PC-9 (cell line): ENCODE measurements at regions not wholly inside any gene's neighbourhood (a gene's known extent, or its start where the extent isn't known, plus 50 kb on each side); places are given as distances from the start of the nearest gene placed in this dataset.

Source experiments
- BruUV-seq: library from RNA; stranded (reverse); fragments of 400-500 nt; replicated peaks from 2 replicates; lab custom pipeline; 2021; lab: Mats Ljungman, UMichigan
- CTCF ChIA-PET: fragments of 300-600 bp; sonication (Branson Sonifier 250); formaldehyde crosslinking; loops from one replicate; lab custom pipeline; 2022; ENCODE audit warnings: antibody characterized with exemption; lab: Charles Lee
- POLR2A ChIA-PET: fragments of 300-600 bp; sonication (Branson Sonifier 250); formaldehyde crosslinking; loops from one replicate; lab custom pipeline; 2022; ENCODE audit warnings: antibody characterized with exemption; ENCODE audit not compliant: unreplicated experiment; lab: Charles Lee
- DNase-seq, 2 experiments: peaks; one replicate each; pipeline versions ENCODE4 v3.0.0 to v3.0.0-alpha.2; 2015 to 2022; ENCODE audit warnings: mixed read lengths in 1 of 2
- H2AFZ ChIP-seq: fragments of 200-600 bp; sonication (generic); 2 replicates; pipeline ENCODE4 v1.8.1; 2017; ENCODE audit warnings: antibody characterized with exemption
- H3F3A ChIP-seq: fragments of 200-600 bp; sonication (generic); 2 replicates; pipeline ENCODE4 v1.8.1; 2017; ENCODE audit warnings: antibody characterized with exemption, mild to moderate bottlenecking, low read depth; ENCODE audit not compliant: insufficient read depth
- H3K27ac ChIP-seq: fragments of 200-600 bp; sonication (generic); 2 replicates; pipeline ENCODE4 v1.6.1; 2016; ENCODE audit warnings: mixed run types
- H3K27me3 ChIP-seq: fragments of 200-600 bp; sonication (generic); 2 replicates; pipeline ENCODE4 v1.6.1; 2016; ENCODE audit warnings: low read depth, mixed run types; ENCODE audit not compliant: insufficient read depth
- H3K36me3 ChIP-seq: fragments of 200-600 bp; sonication (generic); 2 replicates; pipeline ENCODE4 v1.6.1; 2016; ENCODE audit warnings: low read depth, mixed run types
- H3K4me1 ChIP-seq: fragments of 200-600 bp; sonication (generic); replicated peaks from 2 replicates; pipeline ENCODE4 v1.6.1; 2016; ENCODE audit warnings: mixed run types; ENCODE audit not compliant: insufficient read depth
- H3K4me2 ChIP-seq: fragments of 200-600 bp; sonication (generic); 2 replicates; pipeline ENCODE4 v1.6.1; 2017; ENCODE audit warnings: mixed run types
- H3K4me3 ChIP-seq: fragments of 200-600 bp; sonication (generic); 2 replicates; pipeline ENCODE4 v1.6.1; 2016; ENCODE audit warnings: mixed run types
- H3K79me2 ChIP-seq: fragments of 200-600 bp; sonication (generic); 2 replicates; pipeline ENCODE4 v1.6.1; 2017; ENCODE audit warnings: low read depth, mixed run types
- H3K9me2 ChIP-seq: fragments of 200-600 bp; sonication (generic); 2 replicates; pipeline ENCODE4 v1.8.1; 2017; ENCODE audit warnings: mild to moderate bottlenecking; ENCODE audit not compliant: insufficient read depth
- H3K9me3 ChIP-seq: fragments of 200-600 bp; sonication (generic); 2 replicates; pipeline ENCODE4 v1.8.1; 2016; ENCODE audit warnings: low read depth; ENCODE audit not compliant: insufficient read depth
- H4K20me1 ChIP-seq: fragments of 200-600 bp; sonication (generic); 2 replicates; pipeline ENCODE4 v1.8.1; 2017; ENCODE audit not compliant: insufficient read depth
- CTCF ChIP-seq: fragments of 200-600 bp; sonication (generic); conservative IDR thresholded peaks from 2 replicates; pipeline ENCODE4 v1.6.1; 2017; ENCODE audit warnings: mixed run types, antibody characterized with exemption, mild to moderate bottlenecking, moderate library complexity
- EZH2 ChIP-seq: fragments of 200-600 bp; sonication (generic); IDR thresholded peaks from 2 replicates; pipeline ENCODE4 v1.8.0; 2017; ENCODE audit warnings: antibody characterized with exemption, low read depth
- intact Hi-C: fragments of 100-400 bp; cut with micrococcal nuclease; formaldehyde crosslinking; loops from one replicate; pipeline ENCODE4 v1.10.0; 2022; ENCODE audit not compliant: unreplicated experiment

- no peak overlapping the region for H2AFZ ChIP-seq
- H3F3A ChIP-seq, result no peaks in the 10 kb centered on the region
- no peaks in the 10 kb centered on the region for H3K9me3 ChIP-seq
- TF ChIP-seq EZH2 (no peak), CTCF (no peak)
- no TSS peak for BruUV-seq
- H3K4me2 ChIP-seq, result no peak overlapping the region
- ChIA-PET CTCF (no interaction called here), POLR2A (no interaction called here)
- no peaks in the 10 kb centered on the region for H3K4me1 ChIP-seq
- H3K4me3 ChIP-seq, result no peak overlapping the region
- no peaks in the 10 kb centered on the region for H3K9me2 ChIP-seq
- H3K36me3 ChIP-seq, result no peaks in the 10 kb centered on the region
- H3K79me2 ChIP-seq, result no peaks in the 10 kb centered on the region
- no peaks in the 10 kb centered on the region for H4K20me1 ChIP-seq
- H3K27me3 ChIP-seq, result peaks cover 48% of the 10 kb centered on the region
- H3K27ac ChIP-seq, result no peak overlapping the region
- intact Hi-C loops, result no loop called here
- DNase-seq, result no peak
Observed at GRCh38 chr11:133723056-133723455, 122.3 kb downstream of the SPATA19 start.

GRCh38 chr11:133720951-133721350 is 124.4 kb downstream of the SPATA19 start:
- Histone ChIP-seq H3K9me2 (no peaks in the 10 kb centered on the region), H3K27me3 (peaks cover 69% of the 10 kb centered on the region), H3K9me3 (no peaks in the 10 kb centered on the region), H3K27ac (no peak overlapping the region), H3K4me1 (no peaks in the 10 kb centered on the region), H3K4me3 (no peak overlapping the region), H4K20me1 (no peaks in the 10 kb centered on the region), H3K4me2 (no peak overlapping the region), H2AFZ (no peak overlapping the region), H3K36me3 (no peaks in the 10 kb centered on the region), H3F3A (no peaks in the 10 kb centered on the region), H3K79me2 (no peaks in the 10 kb centered on the region)
- no TSS peak for BruUV-seq
- no peak for DNase-seq
- CTCF ChIA-PET, result no interaction called here
- POLR2A ChIA-PET, result interaction anchor here (0.6 kb wide), 1 partner anchor 44 kb away, joined by 3 read pairs; no protein-coding TSS in a partner anchor
- TF ChIP-seq CTCF (no peak), EZH2 (no peak)
- intact Hi-C loops, result no loop called here

- no peaks in the 10 kb centered on the region for H3K9me2 ChIP-seq
- no peak for TF ChIP-seq EZH2
- TF ChIP-seq CTCF, result no peak
- H2AFZ ChIP-seq, result no peak overlapping the region
- ChIA-PET POLR2A (no interaction called here), CTCF (no interaction called here)
- H4K20me1 ChIP-seq, result no peaks in the 10 kb centered on the region
- no peak overlapping the region for H3K27ac ChIP-seq
- intact Hi-C loops, result no loop called here
- H3K4me1 ChIP-seq, result no peaks in the 10 kb centered on the region
- no TSS peak for BruUV-seq
- no peak overlapping the region for H3K4me3 ChIP-seq
- no peaks in the 10 kb centered on the region for H3F3A ChIP-seq
- DNase-seq, result no peak
- H3K27me3 ChIP-seq, result peaks cover 82% of the 10 kb centered on the region
- no peaks in the 10 kb centered on the region for H3K79me2 ChIP-seq
- no peaks in the 10 kb centered on the region for H3K36me3 ChIP-seq
- H3K9me3 ChIP-seq, result no peaks in the 10 kb centered on the region
- H3K4me2 ChIP-seq, result no peak overlapping the region
Observed at GRCh38 chr11:133719532-133720235, 125.6 kb downstream of the SPATA19 start.
